Right lobe of liver (tissue), 6 donors: ENCODE measurements at regions not wholly inside any gene's neighbourhood (a gene's known extent, or its start where the extent isn't known, plus 50 kb on each side); places are given as distances from the start of the nearest gene placed in this dataset.
A peak's percentile ranks its signal among the peaks of the same experiment; 100 is the strongest.

Experiments
- ATAC-seq, 4 donors: fragments of 200-7000 bp; cut with Tn5 transposase; one replicate each; pipeline ENCODE4 v1.9.1; 2020; ENCODE audit warnings: mild to moderate bottlenecking in 4 of 4, moderate library complexity in 4 of 4
- DNase-seq, 3 donors: peaks; one replicate each; pipeline ENCODE4 v3.0.0-alpha.2; 2020
- H3K27ac ChIP-seq, 3 donors: fragments of 200-600 bp; one replicate each; pipeline ENCODE4 v1.8.0; 2022
- H3K27me3 ChIP-seq, 2 donors: fragments of 200-600 bp; one replicate each; pipeline ENCODE4 v1.8.0; 2022
- H3K36me3 ChIP-seq, 4 donors: fragments of 200-600 bp; sonication (generic) in 1 of 4; one replicate each; pipeline versions ENCODE4 v1.5.1 to v1.8.0; 2017 to 2022; ENCODE audit warnings: control low read depth in 1 of 4
- H3K4me1 ChIP-seq, 4 donors: fragments of 200-600 bp; sonication (generic) in 1 of 4; one replicate each; pipeline versions ENCODE4 v1.5.1 to v1.8.0; 2017 to 2022; ENCODE audit warnings: control low read depth in 1 of 4
- H3K4me3 ChIP-seq, 3 donors: fragments of 200-600 bp; one replicate each; pipeline ENCODE4 v1.8.0; 2022
- H3K9me3 ChIP-seq, 4 donors: fragments of 200-600 bp; sonication (generic) in 1 of 4; one replicate each; pipeline versions ENCODE4 v1.5.1 to v1.8.0; 2017 to 2022; ENCODE audit warnings: control low read depth in 1 of 4
- CTCF ChIP-seq, 4 donors: fragments of 200-600 bp in 3 of 4; fragments of 450-650 bp in 1 of 4; IDR thresholded peaks; one replicate each; pipeline versions ENCODE4 v1.5.1 to v1.8.0; 2016 to 2022; ENCODE audit warnings: antibody characterized with exemption in 4 of 4, mild to moderate bottlenecking in 2 of 4
- POLR2A ChIP-seq: fragments of 450-650 bp; IDR thresholded peaks from one replicate; pipeline ENCODE4 v1.6.1; 2017; ENCODE audit warnings: antibody characterized with exemption, mild to moderate bottlenecking
- whole genome bisulfite sequencing: methylation state at CpG from one replicate; pipeline ENCODE4 v1.1.6; 2018; ENCODE audit warnings: low coverage, low lambda C conversion rate; ENCODE audit not compliant: insufficient coverage; ENCODE audit errors: missing lambda C conversion rate; 5-methylcytosine and 5-hydroxymethylcytosine counted together
- intact Hi-C, 2 donors: fragments of 100-400 bp; cut with DNase I; formaldehyde crosslinking; loops; one replicate each; pipeline versions ENCODE4 v1.11.2 to v1.14.1; 2022
- donor health status: DM: no; HTN: yes; CAD: no.
- donor health status: DM: no; HTN: no; CAD: no.
- donor health status: DM: no; HTN: no; CAD: no.
- donor health status: DM: no; HTN: yes; CAD: no.
- donor health status: DM: no; HTN: yes; CAD: no.

- DNase-seq (no peak), ATAC-seq (peak in 2 of 4 donors; percentile 28 to 66)
- Histone ChIP-seq H3K27ac (no peak overlapping the region), H3K36me3 (no peaks in the 10 kb centered on the region), H3K4me3 (no peak overlapping the region), H3K9me3 (no peaks in the 10 kb centered on the region), H3K27me3 (no peaks in the 10 kb centered on the region), H3K4me1 (no peaks in the 10 kb centered on the region)
- no peak for TF ChIP-seq POLR2A
- no peak for TF ChIP-seq CTCF (IDR thresholded peaks at IDR 0.05)
- intact Hi-C loops = no loop called here
- WGBS = 32% methylated on average over 18 of the region's 23 CpGs
These were observed 422.0 kb downstream of the GALR1 start for GRCh38 chr18:77671456-77672167.

- Histone ChIP-seq H3K27me3 (no peaks in the 10 kb centered on the region), H3K4me1 (no peaks in the 10 kb centered on the region), H3K4me3 (no peak overlapping the region), H3K36me3 (no peaks in the 10 kb centered on the region), H3K9me3 (no peaks in the 10 kb centered on the region), H3K27ac (no peak overlapping the region)
- ATAC-seq (no peak), DNase-seq (no peak)
- intact Hi-C loops = no loop called here
- TF ChIP-seq POLR2A (no peak), CTCF (IDR thresholded peaks at IDR 0.05) (no peak)
- WGBS = 7% methylated on average over 9 of the region's 10 CpGs
These were observed 427.3 kb downstream of the GALR1 start for GRCh38 chr18:77676910-77677309.

- Histone ChIP-seq H3K4me3 (no peak overlapping the region), H3K36me3 (no peaks in the 10 kb centered on the region), H3K27ac (no peak overlapping the region), H3K27me3 (no peaks in the 10 kb centered on the region), H3K4me1 (no peaks in the 10 kb centered on the region), H3K9me3 (no peaks in the 10 kb centered on the region)
- 74% methylated on average over 5 of the region's 6 CpGs for WGBS
- TF ChIP-seq POLR2A (no peak), CTCF (IDR thresholded peaks at IDR 0.05) (no peak)
- intact Hi-C loops = no loop called here
- DNase-seq = no peak
- no peak for ATAC-seq
These were observed 427.9 kb downstream of the GALR1 start for GRCh38 chr18:77677536-77677935.

GRCh38 chr18:77679869-77680268 lies 430.2 kb downstream of the GALR1 start:
- Histone ChIP-seq H3K9me3 (no peaks in the 10 kb centered on the region), H3K4me3 (no peak overlapping the region), H3K27me3 (no peaks in the 10 kb centered on the region), H3K36me3 (no peaks in the 10 kb centered on the region), H3K27ac (no peak overlapping the region), H3K4me1 (no peaks in the 10 kb centered on the region)
- DNase-seq (no peak), ATAC-seq (no peak)
- TF ChIP-seq CTCF (IDR thresholded peaks at IDR 0.05) (no peak), POLR2A (no peak)
- intact Hi-C loops = no loop called here
- 52% methylated on average over 3 of the region's 3 CpGs for WGBS
